Uterus (tissue), 2 donors: ENCODE measurements at regions not wholly inside any gene's neighbourhood (a gene's known extent, or its start where the extent isn't known, plus 50 kb on each side); places are given as distances from the start of the nearest gene placed in this dataset.

Source experiments
- CTCF ChIP-seq, 4 experiments: fragments of 200-600 bp in 2 of 4; fragments of 450-650 bp in 2 of 4; sonication (generic) in 2 of 4; IDR thresholded peaks; one replicate each; pipeline ENCODE4 v1.5.1; 2016 to 2019; ENCODE audit warnings: antibody characterized with exemption in 4 of 4, mild to moderate bottlenecking in 2 of 4, moderate library complexity in 1 of 4
- POLR2A ChIP-seq, 2 donors: fragments of 450-650 bp; IDR thresholded peaks; one replicate each; pipeline ENCODE4 v1.6.1; 2016; ENCODE audit warnings: antibody characterized with exemption in 2 of 2, mild to moderate bottlenecking in 1 of 2, moderate library complexity in 1 of 2

GRCh38 chr1:187443939-187444338 lies 615.2 kb downstream of the PLA2G4A start:
- TF ChIP-seq CTCF (IDR thresholded peaks at IDR 0.05) (no peak), POLR2A (IDR thresholded peaks at IDR 0.05) (no peak)
